Activated B cell treated with CpG ODN at 0.5 μM for 24 hours (primary cell): ENCODE measurements at regions not wholly inside any gene's neighbourhood (a gene's known extent, or its start where the extent isn't known, plus 50 kb on each side); places are given as distances from the start of the nearest gene placed in this dataset.
"Not testable (repeated sequence)": the region's sequence is repeated elsewhere in the genome, so short reads cannot be mapped to it uniquely, and the experiment has no call there.

Source experiments
- ATAC-seq: fragments of 200-7000 bp; cut with Tn5 transposase; one replicate; pipeline ENCODE4 v1.10.0; 2021; ENCODE audit warnings: low read depth, mild to moderate bottlenecking, moderate library complexity
- CTCF ChIA-PET: fragments of 350-600 bp; sonication (Branson Sonifier 250); formaldehyde crosslinking; loops from one replicate; lab custom pipeline; 2021; ENCODE audit warnings: antibody characterized with exemption; lab: Charles Lee
- POLR2A ChIA-PET: fragments of 350-600 bp; sonication (Branson Sonifier 250); formaldehyde crosslinking; loops from one replicate; lab custom pipeline; 2021; ENCODE audit warnings: antibody characterized with exemption; lab: Charles Lee
- DNase-seq: peaks from one replicate; pipeline ENCODE4 v3.0.0; 2022
- H3K27ac Mint-ChIP-seq: one replicate; pipeline ENCODE4 v1.8.0; 2020; ENCODE audit warnings: mixed read lengths
- H3K27me3 Mint-ChIP-seq: one replicate; pipeline ENCODE4 v1.8.0; 2021; ENCODE audit warnings: mixed read lengths
- H3K36me3 Mint-ChIP-seq: one replicate; pipeline ENCODE4 v1.8.0; 2021; ENCODE audit warnings: low read depth, mixed read lengths
- H3K4me1 Mint-ChIP-seq: one replicate; pipeline ENCODE4 v1.8.0; 2021; ENCODE audit warnings: mixed read lengths
- H3K4me3 Mint-ChIP-seq: one replicate; pipeline ENCODE4 v1.8.0; 2020; ENCODE audit warnings: mild to moderate bottlenecking, mixed read lengths
- H3K9me3 Mint-ChIP-seq: one replicate; pipeline ENCODE4 v1.8.0; 2020; ENCODE audit warnings: mixed read lengths
- CTCF ChIP-seq: fragments of 200-600 bp; IDR thresholded peaks from one replicate; pipeline ENCODE4 v1.8.0; 2022; ENCODE audit warnings: antibody characterized with exemption, mild to moderate bottlenecking
- intact Hi-C: fragments of 100-400 bp; cut with micrococcal nuclease; formaldehyde crosslinking; loops from one replicate; pipeline ENCODE4 v1.15.1; 2024

DNA sequence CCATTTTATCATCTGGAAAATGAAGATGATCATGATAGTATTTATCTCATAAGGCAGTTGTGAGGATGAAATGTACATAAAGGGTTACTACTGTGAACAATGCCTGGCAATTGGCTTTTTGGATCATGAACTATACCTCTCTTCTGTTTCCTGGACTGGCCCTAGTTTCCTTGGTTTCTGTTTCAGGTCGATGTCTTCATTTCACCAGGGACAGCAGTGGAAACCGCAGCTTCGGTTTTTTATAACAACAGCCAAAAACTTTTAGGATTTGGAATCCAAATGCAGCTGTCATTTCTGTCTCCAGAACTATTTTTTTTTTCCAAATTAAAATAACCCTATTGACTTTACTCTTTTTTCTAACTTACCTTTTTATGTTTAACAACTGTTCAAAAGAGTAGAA is 425.1 kb downstream of the RND3 start:
- ATAC-seq, result no peak
- no peak for TF ChIP-seq CTCF
- Mint-ChIP-seq H3K36me3 (no peaks in the 10 kb centered on the region), H3K27ac (no peak overlapping the region), H3K4me1 (no peaks in the 10 kb centered on the region), H3K9me3 (peaks cover 2% of the 10 kb centered on the region), H3K4me3 (no peak overlapping the region), H3K27me3 (no peaks in the 10 kb centered on the region)
- ChIA-PET CTCF (no interaction called here), POLR2A (no interaction called here)
- no peak for DNase-seq
- intact Hi-C loops, result no loop called here

DNA sequence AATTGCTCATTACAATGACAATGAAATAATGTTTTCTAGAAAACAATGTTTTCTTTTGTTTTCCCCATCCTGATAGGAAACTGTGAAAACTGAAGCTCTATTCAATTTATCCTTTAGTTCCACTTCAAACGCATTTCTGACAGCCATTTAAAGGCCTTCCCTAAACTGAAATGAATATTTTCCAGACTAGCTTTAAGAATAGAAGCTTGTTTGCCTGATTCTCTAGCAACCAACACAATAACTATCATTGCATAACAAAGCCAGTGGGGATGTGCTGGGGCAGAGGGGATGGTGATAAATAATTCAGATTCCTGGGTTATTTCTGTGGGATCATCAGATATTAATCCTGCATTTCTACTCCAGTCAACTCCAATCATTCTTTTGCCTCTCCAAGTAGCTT is 427.1 kb downstream of the RND3 start:
- intact Hi-C loops, result no loop called here
- Mint-ChIP-seq H3K4me3 (no peak overlapping the region), H3K9me3 (peaks cover 2% of the 10 kb centered on the region), H3K27ac (no peak overlapping the region), H3K27me3 (no peaks in the 10 kb centered on the region), H3K4me1 (no peaks in the 10 kb centered on the region), H3K36me3 (no peaks in the 10 kb centered on the region)
- no peak for DNase-seq
- ChIA-PET POLR2A (interaction anchor here (0.5 kb wide), 1 partner anchor 1200 kb away, joined by 4 read pairs; no protein-coding TSS in a partner anchor), CTCF (no interaction called here)
- ATAC-seq, result no peak
- no peak for TF ChIP-seq CTCF

- H3K9me3 Mint-ChIP-seq, POLR2A ChIA-PET, intact Hi-C loops, H3K4me1 Mint-ChIP-seq, H3K36me3 Mint-ChIP-seq, H3K27me3 Mint-ChIP-seq, H3K27ac Mint-ChIP-seq, ATAC-seq, H3K4me3 Mint-ChIP-seq, CTCF ChIA-PET, DNase-seq: not testable (repeated sequence)
Observed at GRCh38 chr2:150059676-150060075, 427.8 kb downstream of the RND3 start.

DNA sequence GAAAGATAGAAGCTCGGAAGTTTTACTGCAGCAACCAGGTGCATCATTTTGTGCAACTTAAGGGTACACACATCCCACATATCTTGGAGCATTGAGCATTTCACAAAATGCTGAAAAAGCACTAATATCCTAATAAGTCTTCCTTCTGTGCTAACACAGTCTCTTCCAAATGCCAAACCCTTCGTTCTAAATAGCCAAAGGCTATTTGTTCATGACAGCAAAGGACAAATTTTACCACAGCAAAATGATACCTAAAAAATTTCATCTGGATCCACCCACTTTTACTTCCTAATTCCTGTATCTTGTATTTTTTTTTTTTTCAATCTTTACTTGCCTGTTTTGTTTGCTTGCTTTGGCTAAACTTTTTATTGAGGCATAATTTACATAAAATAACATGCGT is 435.0 kb downstream of the RND3 start:
- Mint-ChIP-seq H3K4me3 (no peak overlapping the region), H3K4me1 (no peaks in the 10 kb centered on the region), H3K27ac (no peak overlapping the region), H3K27me3 (no peaks in the 10 kb centered on the region), H3K36me3 (no peaks in the 10 kb centered on the region), H3K9me3 (peaks cover 9% of the 10 kb centered on the region)
- no peak for TF ChIP-seq CTCF
- POLR2A ChIA-PET, result no interaction called here
- CTCF ChIA-PET, result no interaction called here
- intact Hi-C loops, result no loop called here
- ATAC-seq (no peak), DNase-seq (no peak)

- H3K4me1 Mint-ChIP-seq, result no peaks in the 10 kb centered on the region
- H3K4me3 Mint-ChIP-seq, result no peak overlapping the region
- no peaks in the 10 kb centered on the region for H3K36me3 Mint-ChIP-seq
- ATAC-seq (no peak), DNase-seq (no peak)
- no peaks in the 10 kb centered on the region for H3K27me3 Mint-ChIP-seq
- no peak for TF ChIP-seq CTCF
- peaks cover 9% of the 10 kb centered on the region for H3K9me3 Mint-ChIP-seq
- POLR2A ChIA-PET, result no interaction called here
- CTCF ChIA-PET, result no interaction called here
- H3K27ac Mint-ChIP-seq, result no peak overlapping the region
- intact Hi-C loops, result no loop called here
Observed at GRCh38 chr2:150051004-150051403, 436.5 kb downstream of the RND3 start.

GRCh38 chr2:150050036-150050435 is 437.4 kb downstream of the RND3 start:
- DNase-seq (no peak), ATAC-seq (no peak)
- TF ChIP-seq CTCF, result no peak
- no peaks in the 10 kb centered on the region for H3K27me3 Mint-ChIP-seq
- no peak overlapping the region for H3K4me3 Mint-ChIP-seq
- no peaks in the 10 kb centered on the region for H3K4me1 Mint-ChIP-seq
- ChIA-PET CTCF (no interaction called here), POLR2A (no interaction called here)
- no peaks in the 10 kb centered on the region for H3K36me3 Mint-ChIP-seq
- intact Hi-C loops, result no loop called here
- H3K9me3 Mint-ChIP-seq, result peaks cover 9% of the 10 kb centered on the region
- H3K27ac Mint-ChIP-seq, result no peak overlapping the region
